ENCODE measurements at regions not wholly inside any gene's neighbourhood (a gene's known extent, or its start where the extent isn't known, plus 50 kb on each side); places are given as distances from the start of the nearest gene placed in this dataset.

- H3K4me1 ChIP-seq (ENCODE audit: insufficient read depth, low read length, severe bottlenecking), result no peaks in the 10 kb centered on the region
- H3K27me3 ChIP-seq (ENCODE audit: insufficient read depth, low read length), result no peaks in the 10 kb centered on the region; the same call in 1 of the 2 replicates
- no peaks in the 10 kb centered on the region for H3F3A ChIP-seq (ENCODE audit: insufficient read depth, low read length)
- H3K36me3 ChIP-seq (ENCODE audit: insufficient read depth, low read length), result no peaks in the 10 kb centered on the region
- H3K9me3 ChIP-seq (ENCODE audit: low read length), result no peaks in the 10 kb centered on the region
- no peaks in the 10 kb centered on the region for H3K79me2 ChIP-seq (ENCODE audit: insufficient read depth, low read length)
- H2AFZ ChIP-seq (ENCODE audit: low read length), result no peak overlapping the region
- H3K4me2 ChIP-seq (ENCODE audit: low read length), result no peak overlapping the region
- H3K27ac ChIP-seq (ENCODE audit: low read depth, low read length, poor library complexity, severe bottlenecking), result no peak overlapping the region
- no peak overlapping the region for H3K9ac ChIP-seq (ENCODE audit: low read length)
- no peaks in the 10 kb centered on the region for H3K9me2 ChIP-seq (ENCODE audit: low read depth, low read length)
- no peak overlapping the region for H3K4me3 ChIP-seq (ENCODE audit: low read depth, low read length, poor library complexity, severe bottlenecking)
- H4K20me1 ChIP-seq (ENCODE audit: insufficient read depth, low read length), result no peaks in the 10 kb centered on the region
- TF ChIP-seq EZH2 (IDR thresholded peaks at IDR 0.05; ENCODE audit: borderline replicate concordance, low read length) (no peak), CTCF (IDR thresholded peaks at IDR 0.05; ENCODE audit: low read length) (no peak)
Observed at GRCh38 chr2:224309176-224309575, 92.7 kb downstream of the FAM124B start.

GRCh38 chr2:224308272-224308911 is 93.5 kb downstream of the FAM124B start:
- no peaks in the 10 kb centered on the region for H3K4me1 ChIP-seq (ENCODE audit: insufficient read depth, low read length, severe bottlenecking)
- no peaks in the 10 kb centered on the region for H3F3A ChIP-seq (ENCODE audit: insufficient read depth, low read length)
- H3K9me2 ChIP-seq (ENCODE audit: low read depth, low read length), result no peaks in the 10 kb centered on the region
- no peaks in the 10 kb centered on the region for H3K79me2 ChIP-seq (ENCODE audit: insufficient read depth, low read length)
- no peaks in the 10 kb centered on the region for H3K9me3 ChIP-seq (ENCODE audit: low read length)
- TF ChIP-seq CTCF (IDR thresholded peaks at IDR 0.05; ENCODE audit: low read length) (no peak), EZH2 (IDR thresholded peaks at IDR 0.05; ENCODE audit: borderline replicate concordance, low read length) (no peak)
- no peak overlapping the region for H3K9ac ChIP-seq (ENCODE audit: low read length)
- H3K4me2 ChIP-seq (ENCODE audit: low read length), result no peak overlapping the region
- no peaks in the 10 kb centered on the region; the same call in 1 of the 2 replicates for H3K27me3 ChIP-seq (ENCODE audit: insufficient read depth, low read length)
- no peaks in the 10 kb centered on the region for H4K20me1 ChIP-seq (ENCODE audit: insufficient read depth, low read length)
- no peak overlapping the region for H3K4me3 ChIP-seq (ENCODE audit: low read depth, low read length, poor library complexity, severe bottlenecking)
- no peak overlapping the region for H3K27ac ChIP-seq (ENCODE audit: low read depth, low read length, poor library complexity, severe bottlenecking)
- H3K36me3 ChIP-seq (ENCODE audit: insufficient read depth, low read length), result no peaks in the 10 kb centered on the region
- no peak overlapping the region for H2AFZ ChIP-seq (ENCODE audit: low read length)

- Histone ChIP-seq H3K27ac (ENCODE audit: low read depth, low read length, poor library complexity, severe bottlenecking) (no peak overlapping the region), H2AFZ (ENCODE audit: low read length) (no peak overlapping the region), H3K4me3 (ENCODE audit: low read depth, low read length, poor library complexity, severe bottlenecking) (no peak overlapping the region), H3F3A (ENCODE audit: insufficient read depth, low read length) (no peaks in the 10 kb centered on the region), H3K27me3 (ENCODE audit: insufficient read depth, low read length) (no peaks in the 10 kb centered on the region), H3K9ac (ENCODE audit: low read length) (no peak overlapping the region), H3K79me2 (ENCODE audit: insufficient read depth, low read length) (no peaks in the 10 kb centered on the region), H3K9me3 (ENCODE audit: low read length) (no peaks in the 10 kb centered on the region), H3K36me3 (ENCODE audit: insufficient read depth, low read length) (no peaks in the 10 kb centered on the region), H4K20me1 (ENCODE audit: insufficient read depth, low read length) (no peaks in the 10 kb centered on the region), H3K4me2 (ENCODE audit: low read length) (no peak overlapping the region), H3K9me2 (ENCODE audit: low read depth, low read length) (no peaks in the 10 kb centered on the region), H3K4me1 (ENCODE audit: insufficient read depth, low read length, severe bottlenecking) (no peaks in the 10 kb centered on the region)
- TF ChIP-seq EZH2 (IDR thresholded peaks at IDR 0.05; ENCODE audit: borderline replicate concordance, low read length), result no peak
- TF ChIP-seq CTCF (IDR thresholded peaks at IDR 0.05; ENCODE audit: low read length), result no peak
Observed at GRCh38 chr2:224302952-224303351, 99.0 kb downstream of the FAM124B start.

Measured in OCI-LY1 (cell line).